ENCODE measurements at regions not wholly inside any gene's neighbourhood (a gene's known extent, or its start where the extent isn't known, plus 50 kb on each side); places are given as distances from the start of the nearest gene placed in this dataset.

GRCh38 chr20:34171640-34172039 is 59.6 kb upstream of the EIF2S2 start:
- no peak for TF ChIP-seq CTCF (IDR thresholded peaks at IDR 0.05)
- no peak for TF ChIP-seq EZH2 (IDR thresholded peaks at IDR 0.05; ENCODE audit: borderline replicate concordance, insufficient read depth, low read depth, low read length, poor library complexity, severe bottlenecking)

Measured in B cell (primary cell).